ENCODE measurements at regions not wholly inside any gene's neighbourhood (a gene's known extent, or its start where the extent isn't known, plus 50 kb on each side); places are given as distances from the start of the nearest gene placed in this dataset.

DNA sequence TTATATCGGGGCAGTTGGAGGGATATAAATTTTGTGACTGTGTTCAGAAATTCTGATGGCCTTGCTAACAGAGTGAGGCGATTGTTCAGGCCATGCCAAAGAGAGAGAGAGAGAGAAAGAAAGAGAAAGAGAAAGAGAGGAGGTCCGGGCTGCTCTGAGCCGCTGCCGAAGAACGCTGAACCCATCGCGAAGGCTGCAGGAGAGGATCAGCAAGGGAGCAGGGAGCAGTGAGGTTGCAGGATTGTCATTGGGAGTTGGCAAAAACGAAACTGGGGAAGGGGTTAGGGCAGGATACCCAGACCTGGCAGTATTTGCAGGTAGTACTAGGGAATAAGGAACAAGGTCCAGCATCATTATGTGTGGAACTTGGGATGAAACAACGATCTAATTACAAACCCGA is 537.1 kb downstream of the INSC start:
- H3K9me3 Mint-ChIP-seq: no peaks in the 10 kb centered on the region
- Histone ChIP-seq H3K4me1 (ENCODE audit: control insufficient read depth, insufficient read depth, low read length) (peaks cover 8% of the 10 kb centered on the region), H3K27ac (ENCODE audit: low read length) (no peak overlapping the region), H3K36me3 (ENCODE audit: control insufficient read depth, insufficient read depth, low read length) (no peaks in the 10 kb centered on the region), H3K27me3 (ENCODE audit: control insufficient read depth, insufficient read depth, low read length) (peaks cover 4% of the 10 kb centered on the region), H3K4me3 (ENCODE audit: low read length) (no peak overlapping the region), H3K9me3 (ENCODE audit: control insufficient read depth, insufficient read depth, low read length) (no peaks in the 10 kb centered on the region)
- no peaks in the 10 kb centered on the region for H3K36me3 Mint-ChIP-seq
- ATAC-seq: no peak
- intact Hi-C loops (cut with micrococcal nuclease): no loop called here
- TF ChIP-seq, protein P1, sequence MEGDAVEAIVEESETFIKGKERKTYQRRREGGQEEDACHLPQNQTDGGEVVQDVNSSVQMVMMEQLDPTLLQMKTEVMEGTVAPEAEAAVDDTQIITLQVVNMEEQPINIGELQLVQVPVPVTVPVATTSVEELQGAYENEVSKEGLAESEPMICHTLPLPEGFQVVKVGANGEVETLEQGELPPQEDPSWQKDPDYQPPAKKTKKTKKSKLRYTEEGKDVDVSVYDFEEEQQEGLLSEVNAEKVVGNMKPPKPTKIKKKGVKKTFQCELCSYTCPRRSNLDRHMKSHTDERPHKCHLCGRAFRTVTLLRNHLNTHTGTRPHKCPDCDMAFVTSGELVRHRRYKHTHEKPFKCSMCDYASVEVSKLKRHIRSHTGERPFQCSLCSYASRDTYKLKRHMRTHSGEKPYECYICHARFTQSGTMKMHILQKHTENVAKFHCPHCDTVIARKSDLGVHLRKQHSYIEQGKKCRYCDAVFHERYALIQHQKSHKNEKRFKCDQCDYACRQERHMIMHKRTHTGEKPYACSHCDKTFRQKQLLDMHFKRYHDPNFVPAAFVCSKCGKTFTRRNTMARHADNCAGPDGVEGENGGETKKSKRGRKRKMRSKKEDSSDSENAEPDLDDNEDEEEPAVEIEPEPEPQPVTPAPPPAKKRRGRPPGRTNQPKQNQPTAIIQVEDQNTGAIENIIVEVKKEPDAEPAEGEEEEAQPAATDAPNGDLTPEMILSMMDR (IDR thresholded peaks at IDR 0.05): no peak
- H3K4me1 Mint-ChIP-seq: peaks cover 0 to 6% of the 10 kb centered on the region in 2 donors
- DNase-seq: no peak
- H3K27me3 Mint-ChIP-seq (ENCODE audit: low read depth in 2 of 2): peaks cover 14 to 25% of the 10 kb centered on the region in 2 donors
- no peak overlapping the region for H3K27ac Mint-ChIP-seq
- 66% methylated on average over 11 of the region's 11 CpGs for WGBS (ENCODE audit: insufficient coverage)
- H3K4me3 Mint-ChIP-seq: peak overlapping the region; percentile 47

- ATAC-seq: no peak
- no peak overlapping the region for H3K4me3 Mint-ChIP-seq
- Histone ChIP-seq H3K27ac (ENCODE audit: low read length) (no peak overlapping the region), H3K4me1 (ENCODE audit: control insufficient read depth, insufficient read depth, low read length) (peaks cover 8% of the 10 kb centered on the region), H3K36me3 (ENCODE audit: control insufficient read depth, insufficient read depth, low read length) (no peaks in the 10 kb centered on the region), H3K9me3 (ENCODE audit: control insufficient read depth, insufficient read depth, low read length) (no peaks in the 10 kb centered on the region), H3K27me3 (ENCODE audit: control insufficient read depth, insufficient read depth, low read length) (peaks cover 4% of the 10 kb centered on the region), H3K4me3 (ENCODE audit: low read length) (no peak overlapping the region)
- H3K27me3 Mint-ChIP-seq (ENCODE audit: low read depth in 2 of 2): peaks cover 14 to 25% of the 10 kb centered on the region in 2 donors
- TF ChIP-seq, protein P1 (IDR thresholded peaks at IDR 0.05): no peak
- H3K36me3 Mint-ChIP-seq: no peaks in the 10 kb centered on the region
- DNase-seq: no peak
- WGBS (ENCODE audit: insufficient coverage): 93% methylated on average over 4 of the region's 4 CpGs
- intact Hi-C loops (cut with micrococcal nuclease): no loop called here
- H3K27ac Mint-ChIP-seq: no peak overlapping the region
- H3K4me1 Mint-ChIP-seq: peaks cover 0 to 6% of the 10 kb centered on the region in 2 donors
- no peaks in the 10 kb centered on the region for H3K9me3 Mint-ChIP-seq
These were observed 538.5 kb downstream of the INSC start for GRCh38 chr11:15653191-15653710.

DNA sequence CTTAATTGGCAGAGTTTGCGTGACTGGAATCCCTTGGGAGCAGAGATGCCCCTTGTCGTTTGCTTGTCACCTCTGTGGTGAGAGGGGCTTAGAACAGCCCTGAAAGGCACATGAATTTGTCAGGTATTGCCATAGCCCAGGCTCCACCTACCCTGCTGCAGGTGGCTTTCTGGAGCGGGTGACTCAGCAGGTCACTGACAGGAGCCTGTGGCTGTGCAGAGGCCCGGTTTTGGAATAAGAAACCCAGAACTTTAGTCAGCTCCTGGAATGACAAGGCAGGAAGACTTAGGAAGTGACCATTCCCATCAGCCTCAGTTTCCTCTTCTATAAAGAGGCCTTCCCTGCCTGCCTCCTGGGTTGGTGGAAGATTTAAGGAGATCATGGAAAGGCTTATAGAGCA is 539.7 kb downstream of the INSC start:
- peaks cover 0 to 6% of the 10 kb centered on the region in 2 donors for H3K4me1 Mint-ChIP-seq
- TF ChIP-seq, protein P1 (IDR thresholded peaks at IDR 0.05): no peak

DNA sequence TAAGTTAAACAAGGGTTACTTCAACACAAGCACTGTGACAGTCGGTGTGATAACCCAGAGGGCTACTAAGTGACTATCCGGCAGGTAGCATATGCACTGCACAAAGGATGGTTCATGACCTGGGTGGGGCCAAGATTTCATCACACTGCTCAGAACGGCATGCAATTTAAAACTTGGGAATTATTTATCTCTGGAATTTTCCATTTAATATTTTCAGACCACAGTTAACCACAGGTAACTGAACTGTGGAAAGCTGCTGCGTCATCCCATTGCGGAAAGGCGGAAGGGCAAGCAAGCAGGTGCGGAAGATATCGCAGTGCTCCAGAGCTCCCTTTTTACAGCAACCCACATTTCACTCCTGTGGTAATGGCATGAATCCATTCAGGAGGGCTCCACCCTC is 540.8 kb downstream of the INSC start:
- no peaks in the 10 kb centered on the region for H3K9me3 ChIP-seq (ENCODE audit: control insufficient read depth, insufficient read depth, low read length)
- WGBS (ENCODE audit: insufficient coverage): 91% methylated on average over 8 of the region's 8 CpGs
- Mint-ChIP-seq H3K27ac (no peak overlapping the region), H3K4me3 (no peak overlapping the region), H3K27me3 (ENCODE audit: low read depth in 2 of 2) (peaks cover 14 to 25% of the 10 kb centered on the region in 2 donors), H3K9me3 (no peaks in the 10 kb centered on the region), H3K36me3 (no peaks in the 10 kb centered on the region), H3K4me1 (peaks cover 0 to 6% of the 10 kb centered on the region in 2 donors)
- TF ChIP-seq, protein P1 (IDR thresholded peaks at IDR 0.05): no peak
- DNase-seq (no peak), ATAC-seq (no peak)
- no peak overlapping the region for H3K4me3 ChIP-seq (ENCODE audit: low read length)
- intact Hi-C loops (cut with micrococcal nuclease): no loop called here
- H3K36me3 ChIP-seq (ENCODE audit: control insufficient read depth, insufficient read depth, low read length): no peaks in the 10 kb centered on the region
- H3K27me3 ChIP-seq (ENCODE audit: control insufficient read depth, insufficient read depth, low read length): peaks cover 1% of the 10 kb centered on the region
- H3K27ac ChIP-seq (ENCODE audit: low read length): no peak overlapping the region
- peaks cover 3% of the 10 kb centered on the region for H3K4me1 ChIP-seq (ENCODE audit: control insufficient read depth, insufficient read depth, low read length)

More for the DNA sequence above, 539.7 kb downstream of the INSC start:
- Histone ChIP-seq H3K4me3 (ENCODE audit: low read length) (no peak overlapping the region), H3K9me3 (ENCODE audit: control insufficient read depth, insufficient read depth, low read length) (no peaks in the 10 kb centered on the region), H3K36me3 (ENCODE audit: control insufficient read depth, insufficient read depth, low read length) (no peaks in the 10 kb centered on the region), H3K4me1 (ENCODE audit: control insufficient read depth, insufficient read depth, low read length) (peaks cover 8% of the 10 kb centered on the region), H3K27ac (ENCODE audit: low read length) (no peak overlapping the region), H3K27me3 (ENCODE audit: control insufficient read depth, insufficient read depth, low read length) (peaks cover 4% of the 10 kb centered on the region)
- ATAC-seq: no peak
- intact Hi-C loops (cut with micrococcal nuclease): no loop called here
- Mint-ChIP-seq H3K36me3 (no peaks in the 10 kb centered on the region), H3K4me3 (no peak overlapping the region), H3K27me3 (ENCODE audit: low read depth in 2 of 2) (peaks cover 14 to 25% of the 10 kb centered on the region in 2 donors), H3K27ac (no peak overlapping the region), H3K9me3 (no peaks in the 10 kb centered on the region)
- 65% methylated on average over 4 of the region's 4 CpGs for WGBS (ENCODE audit: insufficient coverage)
- DNase-seq: no peak

All from natural killer cell (primary cell).